DND-41 (cell line): ENCODE measurements at regions not wholly inside any gene's neighbourhood (a gene's known extent, or its start where the extent isn't known, plus 50 kb on each side); places are given as distances from the start of the nearest gene placed in this dataset.
A peak's percentile ranks its signal among the peaks of the same experiment; 100 is the strongest.

Experiments
- ATAC-seq: fragments of 200-7000 bp; cut with Tn5 transposase; 3 replicates; pipeline ENCODE4 v1.9.1; 2021; ENCODE audit warnings: low read depth; ENCODE audit not compliant: insufficient read depth
- DNase-seq: peaks from one replicate; pipeline ENCODE4 v3.0.0-alpha.2; 2020
- H2AFZ ChIP-seq: 2 replicates; pipeline ENCODE4 v1.6.0; 2012; ENCODE audit warnings: low read depth, low read length
- H3K27ac ChIP-seq: 2 replicates; pipeline ENCODE4 v1.5.1; 2012; ENCODE audit warnings: low read length, inconsistent platforms
- H3K27me3 ChIP-seq: fragments of 200-600 bp; sonication (generic); 2 replicates; pipeline ENCODE4 v1.6.0; 2012; ENCODE audit warnings: low read length, mild to moderate bottlenecking, inconsistent platforms; ENCODE audit not compliant: insufficient read depth, poor library complexity
- H3K36me3 ChIP-seq: 2 replicates; pipeline ENCODE4 v1.5.1; 2012; ENCODE audit warnings: low read length, inconsistent platforms; ENCODE audit not compliant: insufficient read depth
- H3K4me1 ChIP-seq: 2 replicates; pipeline ENCODE4 v1.5.1; 2012; ENCODE audit warnings: mild to moderate bottlenecking, low read length; ENCODE audit not compliant: insufficient read depth
- H3K4me2 ChIP-seq: 2 replicates; pipeline ENCODE4 v1.6.0; 2012; ENCODE audit warnings: mild to moderate bottlenecking, moderate library complexity, low read length, inconsistent platforms; ENCODE audit not compliant: insufficient read depth
- H3K4me3 ChIP-seq, 2 experiments: fragments of 200-600 bp in 1 of 2; shearing (Covaris generic) in 1 of 2; 2 replicates each; pipeline ENCODE4 v1.5.1; 2012 to 2016; ENCODE audit warnings: inconsistent platforms in 2 of 2, low read length in 2 of 2, mild to moderate bottlenecking in 2 of 2, low read depth in 1 of 2, moderate library complexity in 1 of 2
- H3K79me2 ChIP-seq: 2 replicates; pipeline ENCODE4 v1.6.0; 2012; ENCODE audit warnings: low read length, inconsistent platforms; ENCODE audit not compliant: insufficient read depth
- H3K9ac ChIP-seq: 2 replicates; pipeline ENCODE4 v1.6.0; 2012; ENCODE audit warnings: low read depth, mild to moderate bottlenecking, inconsistent platforms, low read length, moderate library complexity
- H3K9me3 ChIP-seq: 2 replicates; pipeline ENCODE4 v1.5.1; 2012; ENCODE audit warnings: low read length, moderate library complexity, mild to moderate bottlenecking, inconsistent platforms; ENCODE audit not compliant: insufficient read depth, severe bottlenecking
- H4K20me1 ChIP-seq: 2 replicates; pipeline ENCODE4 v1.6.0; 2012; ENCODE audit warnings: low read length; ENCODE audit not compliant: insufficient read depth
- EZH2 ChIP-seq: IDR thresholded peaks from 3 replicates; pipeline ENCODE4 v1.6.1; 2012; ENCODE audit warnings: borderline replicate concordance, low read depth, mild to moderate bottlenecking, moderate library complexity, low read length, inconsistent platforms; ENCODE audit not compliant: severe bottlenecking
- TF ChIP-seq, protein P1 (sequence below): IDR thresholded peaks from 2 replicates; pipeline ENCODE4 v1.5.1; 2012; ENCODE audit warnings: borderline replicate concordance, low read length, moderate library complexity, mild to moderate bottlenecking; ENCODE audit not compliant: poor library complexity, severe bottlenecking; ENCODE audit errors: extremely low read depth

GRCh38 chr21:22561946-22562345, 1563.7 kb downstream of the NCAM2 start:
- Histone ChIP-seq H3K79me2 (no peaks in the 10 kb centered on the region), H3K4me3 (no peak overlapping the region), H3K27me3 (no peaks in the 10 kb centered on the region), H2AFZ (no peak overlapping the region), H3K4me2 (no peak overlapping the region), H3K4me1 (no peaks in the 10 kb centered on the region), H3K9ac (no peak overlapping the region), H3K27ac (no peak overlapping the region), H3K36me3 (peaks cover 6% of the 10 kb centered on the region), H4K20me1 (no peaks in the 10 kb centered on the region), H3K9me3 (peaks cover 19% of the 10 kb centered on the region)
- ATAC-seq, result no peak
- TF ChIP-seq EZH2, result no peak
- TF ChIP-seq, protein P1, sequence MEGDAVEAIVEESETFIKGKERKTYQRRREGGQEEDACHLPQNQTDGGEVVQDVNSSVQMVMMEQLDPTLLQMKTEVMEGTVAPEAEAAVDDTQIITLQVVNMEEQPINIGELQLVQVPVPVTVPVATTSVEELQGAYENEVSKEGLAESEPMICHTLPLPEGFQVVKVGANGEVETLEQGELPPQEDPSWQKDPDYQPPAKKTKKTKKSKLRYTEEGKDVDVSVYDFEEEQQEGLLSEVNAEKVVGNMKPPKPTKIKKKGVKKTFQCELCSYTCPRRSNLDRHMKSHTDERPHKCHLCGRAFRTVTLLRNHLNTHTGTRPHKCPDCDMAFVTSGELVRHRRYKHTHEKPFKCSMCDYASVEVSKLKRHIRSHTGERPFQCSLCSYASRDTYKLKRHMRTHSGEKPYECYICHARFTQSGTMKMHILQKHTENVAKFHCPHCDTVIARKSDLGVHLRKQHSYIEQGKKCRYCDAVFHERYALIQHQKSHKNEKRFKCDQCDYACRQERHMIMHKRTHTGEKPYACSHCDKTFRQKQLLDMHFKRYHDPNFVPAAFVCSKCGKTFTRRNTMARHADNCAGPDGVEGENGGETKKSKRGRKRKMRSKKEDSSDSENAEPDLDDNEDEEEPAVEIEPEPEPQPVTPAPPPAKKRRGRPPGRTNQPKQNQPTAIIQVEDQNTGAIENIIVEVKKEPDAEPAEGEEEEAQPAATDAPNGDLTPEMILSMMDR, result no peak
- no peak for DNase-seq

DNA sequence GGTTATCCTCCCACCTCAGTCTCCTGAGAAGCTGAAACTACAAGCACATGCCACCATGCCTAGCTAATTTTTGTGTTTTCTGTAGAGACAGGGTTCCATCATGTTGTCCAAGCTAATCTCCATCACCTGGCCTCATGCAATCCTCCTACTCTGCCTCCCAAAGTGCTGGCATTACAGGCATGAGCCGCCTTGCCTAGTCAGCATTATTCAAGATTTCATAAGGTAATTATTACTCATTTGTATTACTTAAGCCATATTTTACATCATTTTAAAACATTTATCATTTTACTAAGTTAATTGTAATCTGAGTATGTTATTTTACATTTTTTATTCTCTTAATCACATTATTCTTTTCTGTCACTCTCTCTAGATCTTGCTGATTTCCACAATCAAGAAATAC, 1575.6 kb downstream of the NCAM2 start:
- H2AFZ ChIP-seq, result peak overlapping the region; percentile 38
- H3K4me3 ChIP-seq, result no peak overlapping the region
- H3K4me2 ChIP-seq, result no peak overlapping the region
- ATAC-seq, result no peak
- DNase-seq, result no peak
- H3K36me3 ChIP-seq, result no peaks in the 10 kb centered on the region
- H4K20me1 ChIP-seq, result no peaks in the 10 kb centered on the region
- H3K9ac ChIP-seq, result no peak overlapping the region
- TF ChIP-seq, protein P1, result no peak
- no peak for TF ChIP-seq EZH2
- no peaks in the 10 kb centered on the region for H3K79me2 ChIP-seq
- peak overlapping the region; percentile 1; the same call in 1 of the 2 replicates for H3K27ac ChIP-seq
- H3K4me1 ChIP-seq, result peaks cover 16% of the 10 kb centered on the region
- no peaks in the 10 kb centered on the region for H3K27me3 ChIP-seq
- H3K9me3 ChIP-seq, result no peaks in the 10 kb centered on the region

GRCh38 chr21:22575165-22575584, 1577.0 kb downstream of the NCAM2 start:
- Histone ChIP-seq H3K27ac (peak overlapping the region; percentile 77), H2AFZ (peak overlapping the region; percentile 61), H3K4me1 (peaks cover 16% of the 10 kb centered on the region), H3K4me3 (peak overlapping the region in 1 of 2 experiments; percentile 19; a peak in 1 of 4 replicates), H3K79me2 (no peaks in the 10 kb centered on the region), H3K4me2 (peak overlapping the region; percentile 53), H3K27me3 (no peaks in the 10 kb centered on the region), H3K9ac (peak overlapping the region; percentile 36; the same call in 1 of the 2 replicates), H3K9me3 (no peaks in the 10 kb centered on the region), H4K20me1 (no peaks in the 10 kb centered on the region), H3K36me3 (no peaks in the 10 kb centered on the region)
- TF ChIP-seq, protein P1, result peak; percentile 78
- TF ChIP-seq EZH2, result no peak
- ATAC-seq, result peak; percentile 90
- peak; percentile 53 for DNase-seq
